OCI-LY3 (cell line): ENCODE measurements at regions not wholly inside any gene's neighbourhood (a gene's known extent, or its start where the extent isn't known, plus 50 kb on each side); places are given as distances from the start of the nearest gene placed in this dataset.
A peak's percentile ranks its signal among the peaks of the same experiment; 100 is the strongest.

Experiments used
- H2AFZ ChIP-seq: fragments of 200-600, 300-600 bp; shearing (Covaris generic); 2 replicates; pipeline ENCODE4 v1.6.0; 2014; ENCODE audit warnings: antibody characterized with exemption, low read depth, low read length
- H3K27ac ChIP-seq: fragments of 200-600, 300-600 bp; sonication (generic); 2 replicates; pipeline ENCODE4 v1.5.1; 2014; ENCODE audit warnings: mild to moderate bottlenecking, low read length, moderate library complexity, mixed read lengths
- H3K27me3 ChIP-seq: fragments of 200-600, 300-600 bp; sonication (generic); 2 replicates; pipeline ENCODE4 v1.6.1; 2014; ENCODE audit warnings: low read depth, low read length, mixed read lengths
- H3K36me3 ChIP-seq: fragments of 200-600, 300-600 bp; sonication (generic); replicated peaks from 2 replicates; pipeline ENCODE3; 2014; ENCODE audit warnings: low read depth, low read length, mixed read lengths
- H3K4me1 ChIP-seq: fragments of 300-600, 200-600 bp; sonication (generic); 2 replicates; pipeline ENCODE4 v1.6.1; 2014; ENCODE audit warnings: low read length, mixed read lengths
- H3K4me2 ChIP-seq: fragments of 200-600, 300-600 bp; sonication (generic); 2 replicates; pipeline ENCODE4 v1.6.1; 2014; ENCODE audit warnings: low read length, mixed read lengths
- H3K4me3 ChIP-seq: fragments of 300-600, 200-600 bp; sonication (generic); 2 replicates; pipeline ENCODE4 v1.5.1; 2014; ENCODE audit warnings: antibody characterized with exemption, mild to moderate bottlenecking, low read length, moderate library complexity
- H3K79me2 ChIP-seq: fragments of 300-600, 200-600 bp; shearing (Covaris generic); 2 replicates; pipeline ENCODE4 v1.6.1; 2014; ENCODE audit warnings: mild to moderate bottlenecking, low read length, mixed read lengths
- H3K9ac ChIP-seq: fragments of 300-600, 200-600 bp; shearing (Covaris generic); 2 replicates; pipeline ENCODE4 v1.6.0; 2014; ENCODE audit warnings: mild to moderate bottlenecking, low read length, moderate library complexity
- H3K9me3 ChIP-seq: fragments of 200-600, 300-600 bp; shearing (Covaris generic); 2 replicates; pipeline ENCODE4 v1.6.1; 2014; ENCODE audit warnings: low read length, mixed read lengths; ENCODE audit not compliant: insufficient read depth
- H4K20me1 ChIP-seq: fragments of 200-600, 300-600 bp; sonication (generic); 2 replicates; pipeline ENCODE4 v1.6.1; 2016; ENCODE audit warnings: low read length, mixed read lengths; ENCODE audit not compliant: insufficient read depth
- EZH2phosphoT487 ChIP-seq: fragments of 200-600 bp; shearing (Covaris generic); IDR thresholded peaks from 2 replicates; pipeline ENCODE4 v1.6.1; 2018; ENCODE audit warnings: antibody characterized with exemption, mixed run types, low read depth
- TF ChIP-seq, protein P1 (sequence below): fragments of 200-600, 300-600 bp; sonication (generic); IDR thresholded peaks from 2 replicates; pipeline ENCODE4 v1.5.1; 2014; ENCODE audit warnings: antibody characterized with exemption, low read length, low read depth

DNA sequence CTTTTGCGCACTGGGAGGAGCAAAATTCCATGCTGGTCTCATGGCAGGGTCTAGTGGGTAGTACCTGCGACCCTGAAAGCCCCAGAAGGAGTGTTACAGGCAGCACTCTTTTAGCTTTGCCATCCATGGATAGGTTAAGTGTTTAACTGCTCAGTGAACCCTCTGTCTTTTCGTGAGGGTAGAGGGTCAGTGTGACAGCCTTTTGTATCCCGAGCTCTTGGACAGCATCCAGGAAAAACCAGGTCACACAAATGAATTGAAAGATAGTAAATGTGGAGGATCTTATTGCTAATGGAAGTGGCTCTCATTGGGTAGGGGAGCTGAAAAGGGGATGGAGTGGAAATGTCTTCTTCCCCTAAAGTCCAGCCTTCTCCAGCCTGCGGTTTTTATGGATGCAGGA lies 57.8 kb upstream of the CCDC112 start:
- Histone ChIP-seq H4K20me1 (no peaks in the 10 kb centered on the region), H3K27me3 (no peaks in the 10 kb centered on the region), H3K79me2 (no peaks in the 10 kb centered on the region), H3K4me1 (peaks cover 15% of the 10 kb centered on the region), H2AFZ (no peak overlapping the region), H3K9ac (no peak overlapping the region), H3K4me3 (no peak overlapping the region), H3K9me3 (no peaks in the 10 kb centered on the region), H3K36me3 (no peaks in the 10 kb centered on the region), H3K27ac (no peak overlapping the region), H3K4me2 (no peak overlapping the region)
- TF ChIP-seq EZH2phosphoT487, result no peak
- TF ChIP-seq, protein P1, sequence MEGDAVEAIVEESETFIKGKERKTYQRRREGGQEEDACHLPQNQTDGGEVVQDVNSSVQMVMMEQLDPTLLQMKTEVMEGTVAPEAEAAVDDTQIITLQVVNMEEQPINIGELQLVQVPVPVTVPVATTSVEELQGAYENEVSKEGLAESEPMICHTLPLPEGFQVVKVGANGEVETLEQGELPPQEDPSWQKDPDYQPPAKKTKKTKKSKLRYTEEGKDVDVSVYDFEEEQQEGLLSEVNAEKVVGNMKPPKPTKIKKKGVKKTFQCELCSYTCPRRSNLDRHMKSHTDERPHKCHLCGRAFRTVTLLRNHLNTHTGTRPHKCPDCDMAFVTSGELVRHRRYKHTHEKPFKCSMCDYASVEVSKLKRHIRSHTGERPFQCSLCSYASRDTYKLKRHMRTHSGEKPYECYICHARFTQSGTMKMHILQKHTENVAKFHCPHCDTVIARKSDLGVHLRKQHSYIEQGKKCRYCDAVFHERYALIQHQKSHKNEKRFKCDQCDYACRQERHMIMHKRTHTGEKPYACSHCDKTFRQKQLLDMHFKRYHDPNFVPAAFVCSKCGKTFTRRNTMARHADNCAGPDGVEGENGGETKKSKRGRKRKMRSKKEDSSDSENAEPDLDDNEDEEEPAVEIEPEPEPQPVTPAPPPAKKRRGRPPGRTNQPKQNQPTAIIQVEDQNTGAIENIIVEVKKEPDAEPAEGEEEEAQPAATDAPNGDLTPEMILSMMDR, result no peak

DNA sequence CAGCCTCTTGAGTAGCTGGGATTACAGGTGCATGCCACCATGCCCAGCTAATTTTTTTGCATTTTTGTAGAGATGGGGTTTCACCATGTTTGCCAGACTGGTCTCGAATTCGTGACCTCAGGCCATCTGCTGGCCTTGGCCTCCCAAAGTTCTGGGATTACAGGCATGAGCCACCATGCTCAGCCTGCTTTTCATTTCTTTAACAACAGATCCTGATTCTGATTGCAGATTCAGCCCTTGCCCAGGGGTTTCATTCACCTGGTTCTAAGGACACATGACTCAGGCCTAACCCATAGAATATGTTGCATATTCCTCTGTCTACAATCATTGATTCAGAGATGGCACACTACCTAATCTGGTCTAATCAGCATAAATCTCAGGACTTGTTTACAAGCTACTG lies 56.1 kb upstream of the CCDC112 start:
- H3K79me2 ChIP-seq, result no peaks in the 10 kb centered on the region
- no peak overlapping the region for H3K4me3 ChIP-seq
- H3K27ac ChIP-seq, result no peak overlapping the region
- H3K27me3 ChIP-seq, result no peaks in the 10 kb centered on the region
- peaks cover 15% of the 10 kb centered on the region for H3K4me1 ChIP-seq
- no peak overlapping the region for H2AFZ ChIP-seq
- H3K9ac ChIP-seq, result no peak overlapping the region
- H3K36me3 ChIP-seq, result no peaks in the 10 kb centered on the region
- no peak for TF ChIP-seq EZH2phosphoT487
- TF ChIP-seq, protein P1, result no peak
- no peaks in the 10 kb centered on the region for H3K9me3 ChIP-seq
- H3K4me2 ChIP-seq, result no peak overlapping the region
- H4K20me1 ChIP-seq, result no peaks in the 10 kb centered on the region

DNA sequence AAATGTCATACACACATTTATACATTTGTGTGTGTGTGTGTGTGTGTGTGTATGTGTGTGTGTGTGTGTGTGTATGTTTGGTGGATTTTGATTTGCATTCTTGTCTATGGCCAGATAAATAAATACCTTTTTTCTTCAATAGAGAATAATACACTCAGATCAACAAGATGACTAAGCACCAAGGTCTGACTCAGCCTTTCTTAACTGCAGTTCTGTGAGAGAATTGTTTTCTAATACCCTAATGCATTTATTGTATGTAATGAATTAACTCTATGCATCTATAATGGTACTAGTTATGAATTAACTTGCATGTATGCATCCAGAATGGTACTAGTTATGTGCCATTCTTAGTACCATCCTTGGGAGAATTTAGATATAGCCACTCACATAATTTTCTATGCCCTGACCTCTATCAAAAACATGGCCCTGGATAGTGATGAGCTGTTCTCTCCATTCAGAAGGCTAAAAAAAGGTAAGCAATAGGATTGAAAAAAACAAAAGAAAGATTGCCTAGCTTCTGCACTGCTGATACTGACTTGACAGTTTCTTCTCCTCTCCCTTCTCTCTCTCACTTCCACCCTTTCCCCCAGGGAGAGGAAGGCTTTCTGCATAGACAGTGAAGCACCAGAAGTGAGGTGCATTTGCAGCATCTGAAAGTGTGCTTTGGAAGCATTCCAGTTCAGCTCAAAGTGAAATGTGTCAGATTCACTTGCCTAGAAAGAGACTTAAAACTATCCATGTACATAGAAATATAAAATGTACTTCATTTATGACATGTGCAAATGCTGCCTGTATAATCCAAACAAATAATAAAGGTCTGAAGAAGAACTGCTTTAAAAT lies 55.1 kb upstream of the CCDC112 start:
- H3K27me3 ChIP-seq, result no peaks in the 10 kb centered on the region
- H2AFZ ChIP-seq, result no peak overlapping the region
- no peak for TF ChIP-seq EZH2phosphoT487
- TF ChIP-seq, protein P1, result no peak
- no peaks in the 10 kb centered on the region for H3K79me2 ChIP-seq
- no peaks in the 10 kb centered on the region for H4K20me1 ChIP-seq
- H3K36me3 ChIP-seq, result no peaks in the 10 kb centered on the region
- H3K4me3 ChIP-seq, result no peak overlapping the region
- peaks cover 15% of the 10 kb centered on the region for H3K4me1 ChIP-seq
- no peaks in the 10 kb centered on the region for H3K9me3 ChIP-seq
- no peak overlapping the region for H3K27ac ChIP-seq
- H3K9ac ChIP-seq, result no peak overlapping the region
- peak overlapping the region; percentile 32; the same call in 1 of the 2 replicates for H3K4me2 ChIP-seq

DNA sequence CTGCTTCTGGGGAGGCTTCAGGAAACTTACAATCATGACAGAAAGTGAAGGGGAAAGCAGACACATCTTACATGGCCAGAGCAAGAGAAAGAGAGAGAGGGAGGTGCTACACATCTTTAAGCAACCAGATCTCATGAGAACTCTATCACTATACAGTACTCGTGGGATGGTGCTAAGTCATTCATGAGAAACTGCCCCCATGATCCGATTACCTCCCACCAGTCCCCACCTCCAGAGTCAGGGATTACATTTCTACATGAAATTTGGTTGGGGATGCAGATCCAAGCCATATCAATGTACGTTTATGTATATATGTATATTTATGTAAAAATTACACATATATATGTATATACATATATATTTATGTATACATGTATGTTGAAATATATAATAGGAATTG lies 54.4 kb upstream of the CCDC112 start:
- Histone ChIP-seq H3K4me3 (no peak overlapping the region), H3K36me3 (no peaks in the 10 kb centered on the region), H3K4me2 (no peak overlapping the region), H3K9ac (no peak overlapping the region), H3K9me3 (no peaks in the 10 kb centered on the region), H3K79me2 (no peaks in the 10 kb centered on the region), H4K20me1 (no peaks in the 10 kb centered on the region), H2AFZ (no peak overlapping the region), H3K27me3 (no peaks in the 10 kb centered on the region), H3K27ac (no peak overlapping the region), H3K4me1 (peaks cover 10% of the 10 kb centered on the region)
- TF ChIP-seq, protein P1, result no peak
- TF ChIP-seq EZH2phosphoT487, result no peak
